ENCODE measurements at regions not wholly inside any gene's neighbourhood (a gene's known extent, or its start where the extent isn't known, plus 50 kb on each side); places are given as distances from the start of the nearest gene placed in this dataset.

DNA sequence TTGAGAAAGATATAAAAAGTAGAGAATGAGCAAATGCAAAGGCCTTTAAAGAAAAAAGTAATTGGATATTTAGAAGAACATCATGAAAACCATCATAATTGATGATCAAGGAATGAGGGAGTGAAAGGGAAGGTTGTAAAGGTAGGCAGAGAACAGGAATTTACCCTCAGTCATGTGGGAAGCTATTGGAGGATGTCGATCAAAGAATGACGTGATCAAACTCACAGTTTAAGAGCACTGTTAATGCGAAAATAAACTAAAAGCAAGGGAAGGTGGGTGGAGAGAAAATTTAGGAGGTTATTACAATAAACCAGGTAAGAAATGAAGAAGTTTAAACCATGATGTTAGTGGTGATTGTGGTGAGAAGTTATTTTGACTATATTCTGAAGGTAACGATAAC lies 982.6 kb upstream of the EYS start:
- Histone ChIP-seq H3F3A (ENCODE audit: insufficient read depth, low read length) (no peaks in the 10 kb centered on the region), H3K4me3 (ENCODE audit: low read length) (no peak overlapping the region), H3K27me3 (replicated peaks; ENCODE audit: insufficient read depth, low read length) (no peaks in the 10 kb centered on the region), H3K4me2 (ENCODE audit: low read depth, low read length) (no peak overlapping the region), H3K9me2 (replicated peaks; ENCODE audit: insufficient read depth, low read length) (no peaks in the 10 kb centered on the region), H3K27ac (ENCODE audit: low read length) (no peak overlapping the region), H3K79me2 (ENCODE audit: low read length) (no peaks in the 10 kb centered on the region), H4K20me1 (ENCODE audit: insufficient read depth, low read length) (no peaks in the 10 kb centered on the region), H3K36me3 (replicated peaks; ENCODE audit: insufficient read depth, low read length) (no peaks in the 10 kb centered on the region), H3K9ac (ENCODE audit: low read length) (no peak overlapping the region), H3K9me3 (replicated peaks; ENCODE audit: insufficient read depth, low read length) (no peaks in the 10 kb centered on the region), H2AFZ (ENCODE audit: low read length) (no peak overlapping the region), H3K4me1 (ENCODE audit: low read length) (no peaks in the 10 kb centered on the region)
- TF ChIP-seq EZH2 (optimal IDR thresholded peaks at IDR 0.05; ENCODE audit: low read depth, low read length): no peak
- TF ChIP-seq, protein P1, sequence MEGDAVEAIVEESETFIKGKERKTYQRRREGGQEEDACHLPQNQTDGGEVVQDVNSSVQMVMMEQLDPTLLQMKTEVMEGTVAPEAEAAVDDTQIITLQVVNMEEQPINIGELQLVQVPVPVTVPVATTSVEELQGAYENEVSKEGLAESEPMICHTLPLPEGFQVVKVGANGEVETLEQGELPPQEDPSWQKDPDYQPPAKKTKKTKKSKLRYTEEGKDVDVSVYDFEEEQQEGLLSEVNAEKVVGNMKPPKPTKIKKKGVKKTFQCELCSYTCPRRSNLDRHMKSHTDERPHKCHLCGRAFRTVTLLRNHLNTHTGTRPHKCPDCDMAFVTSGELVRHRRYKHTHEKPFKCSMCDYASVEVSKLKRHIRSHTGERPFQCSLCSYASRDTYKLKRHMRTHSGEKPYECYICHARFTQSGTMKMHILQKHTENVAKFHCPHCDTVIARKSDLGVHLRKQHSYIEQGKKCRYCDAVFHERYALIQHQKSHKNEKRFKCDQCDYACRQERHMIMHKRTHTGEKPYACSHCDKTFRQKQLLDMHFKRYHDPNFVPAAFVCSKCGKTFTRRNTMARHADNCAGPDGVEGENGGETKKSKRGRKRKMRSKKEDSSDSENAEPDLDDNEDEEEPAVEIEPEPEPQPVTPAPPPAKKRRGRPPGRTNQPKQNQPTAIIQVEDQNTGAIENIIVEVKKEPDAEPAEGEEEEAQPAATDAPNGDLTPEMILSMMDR (IDR thresholded peaks at IDR 0.05; ENCODE audit: low read length): no peak
- no peak for TF ChIP-seq EZH2phosphoT487 (IDR thresholded peaks at IDR 0.05; ENCODE audit: low read length)
- DNase-seq: no peak

DNA sequence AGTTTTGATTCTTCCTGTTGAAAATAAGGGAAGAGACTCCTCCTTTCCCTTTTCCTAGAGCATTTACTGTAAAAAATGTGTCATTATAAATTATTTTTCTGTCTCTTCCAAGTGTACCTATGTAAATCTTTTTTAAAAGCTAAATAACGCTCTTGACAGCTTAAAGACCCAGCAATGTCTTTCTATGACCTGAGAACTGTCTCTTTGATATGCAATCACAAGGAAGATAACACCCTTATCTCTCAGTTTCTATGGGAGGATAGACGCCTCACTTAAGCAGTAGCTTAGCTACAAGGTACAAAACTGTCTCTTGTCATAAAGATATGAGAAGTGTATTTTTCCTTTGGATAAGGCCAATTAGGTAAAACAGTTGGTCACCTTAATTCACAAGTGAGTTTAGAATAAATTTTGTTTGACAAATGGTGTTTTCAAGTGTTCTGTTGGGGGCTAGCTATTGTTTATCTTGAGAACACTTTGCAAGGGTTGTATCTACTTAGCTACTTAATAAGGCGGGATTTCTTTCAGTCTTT lies 980.6 kb upstream of the EYS start:
- TF ChIP-seq EZH2 (optimal IDR thresholded peaks at IDR 0.05; ENCODE audit: low read depth, low read length): no peak
- TF ChIP-seq EZH2phosphoT487 (IDR thresholded peaks at IDR 0.05; ENCODE audit: low read length): no peak
- TF ChIP-seq, protein P1 (IDR thresholded peaks at IDR 0.05; ENCODE audit: low read length): no peak
- no peak overlapping the region for H2AFZ ChIP-seq (ENCODE audit: low read length)
- H3K36me3 ChIP-seq (replicated peaks; ENCODE audit: insufficient read depth, low read length): no peaks in the 10 kb centered on the region
- no peaks in the 10 kb centered on the region for H3K4me1 ChIP-seq (ENCODE audit: low read length)
- no peaks in the 10 kb centered on the region for H3K27me3 ChIP-seq (replicated peaks; ENCODE audit: insufficient read depth, low read length)
- H3F3A ChIP-seq (ENCODE audit: insufficient read depth, low read length): no peaks in the 10 kb centered on the region
- no peak overlapping the region for H3K4me2 ChIP-seq (ENCODE audit: low read depth, low read length)
- H3K79me2 ChIP-seq (ENCODE audit: low read length): no peaks in the 10 kb centered on the region
- no peak for DNase-seq
- no peak overlapping the region for H3K4me3 ChIP-seq (ENCODE audit: low read length)
- no peak overlapping the region for H3K9ac ChIP-seq (ENCODE audit: low read length)
- no peak overlapping the region for H3K27ac ChIP-seq (ENCODE audit: low read length)
- H3K9me3 ChIP-seq (replicated peaks; ENCODE audit: insufficient read depth, low read length): no peaks in the 10 kb centered on the region
- H4K20me1 ChIP-seq (ENCODE audit: insufficient read depth, low read length): no peaks in the 10 kb centered on the region
- no peaks in the 10 kb centered on the region for H3K9me2 ChIP-seq (replicated peaks; ENCODE audit: insufficient read depth, low read length)

DNA sequence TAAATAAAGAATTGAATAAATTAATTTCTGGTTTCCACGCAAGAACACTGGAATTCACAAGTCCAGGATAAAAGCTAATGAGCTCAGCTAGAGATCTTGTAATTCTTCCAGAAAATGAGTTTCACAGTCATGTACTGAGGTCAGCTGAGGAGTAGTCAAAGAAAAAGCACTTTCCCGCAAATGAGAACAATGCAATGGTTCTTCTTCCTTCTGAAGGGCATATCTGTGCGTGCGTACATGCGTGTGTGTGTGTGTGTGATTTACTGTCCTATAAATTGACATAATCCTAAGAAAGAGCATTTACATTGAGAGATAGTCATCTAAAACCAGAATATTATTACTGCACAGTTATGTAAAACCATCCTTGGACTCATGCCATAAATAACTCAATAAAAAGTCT lies 968.9 kb upstream of the EYS start:
- no peaks in the 10 kb centered on the region for H3K27me3 ChIP-seq (replicated peaks; ENCODE audit: insufficient read depth, low read length)
- H2AFZ ChIP-seq (ENCODE audit: low read length): no peak overlapping the region
- no peaks in the 10 kb centered on the region for H3K9me2 ChIP-seq (replicated peaks; ENCODE audit: insufficient read depth, low read length)
- no peak overlapping the region for H3K9ac ChIP-seq (ENCODE audit: low read length)
- no peak overlapping the region for H3K4me2 ChIP-seq (ENCODE audit: low read depth, low read length)
- no peaks in the 10 kb centered on the region for H3K4me1 ChIP-seq (ENCODE audit: low read length)
- H3K36me3 ChIP-seq (replicated peaks; ENCODE audit: insufficient read depth, low read length): no peaks in the 10 kb centered on the region
- no peak overlapping the region for H3K27ac ChIP-seq (ENCODE audit: low read length)
- DNase-seq: no peak
- H3K9me3 ChIP-seq (replicated peaks; ENCODE audit: insufficient read depth, low read length): no peaks in the 10 kb centered on the region
- TF ChIP-seq EZH2phosphoT487 (IDR thresholded peaks at IDR 0.05; ENCODE audit: low read length) (no peak), EZH2 (optimal IDR thresholded peaks at IDR 0.05; ENCODE audit: low read depth, low read length) (no peak)
- TF ChIP-seq, protein P1 (IDR thresholded peaks at IDR 0.05; ENCODE audit: low read length): no peak
- H3K4me3 ChIP-seq (ENCODE audit: low read length): no peak overlapping the region
- H4K20me1 ChIP-seq (ENCODE audit: insufficient read depth, low read length): no peaks in the 10 kb centered on the region
- no peaks in the 10 kb centered on the region for H3K79me2 ChIP-seq (ENCODE audit: low read length)
- H3F3A ChIP-seq (ENCODE audit: insufficient read depth, low read length): no peaks in the 10 kb centered on the region
